ENCODE measurements at regions not wholly inside any gene's neighbourhood (a gene's known extent, or its start where the extent isn't known, plus 50 kb on each side); places are given as distances from the start of the nearest gene placed in this dataset.

DNA sequence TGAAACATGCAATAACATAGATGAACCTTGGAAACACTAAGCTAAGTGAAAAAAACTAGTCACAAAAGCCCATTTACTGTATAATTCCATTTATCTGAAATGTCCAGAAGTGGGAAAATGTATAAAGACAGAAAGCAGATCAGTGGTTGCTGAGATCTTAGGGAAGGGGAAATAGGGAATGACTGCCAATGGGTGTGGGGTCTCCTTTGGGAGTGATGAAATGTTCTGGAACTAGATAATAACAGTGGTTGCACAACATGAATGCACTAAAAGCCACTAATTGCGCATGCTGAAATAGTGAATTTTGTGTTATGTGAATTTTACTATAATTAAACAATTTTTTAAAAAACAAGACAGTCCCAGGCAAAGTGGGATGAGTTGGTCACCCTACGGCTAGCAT, 472.8 kb downstream of the CCDC171 start:
- H3K27ac Mint-ChIP-seq: no peak overlapping the region
- H3K4me3 Mint-ChIP-seq (ENCODE audit: low read depth): no peak overlapping the region
- H3K4me1 Mint-ChIP-seq (ENCODE audit: low read depth): peaks cover 1% of the 10 kb centered on the region
- no peaks in the 10 kb centered on the region for H3K9me3 Mint-ChIP-seq (ENCODE audit: low read depth)
- no peak for DNase-seq (ENCODE audit: low spot score, unreplicated experiment)
- TF ChIP-seq, protein P1, sequence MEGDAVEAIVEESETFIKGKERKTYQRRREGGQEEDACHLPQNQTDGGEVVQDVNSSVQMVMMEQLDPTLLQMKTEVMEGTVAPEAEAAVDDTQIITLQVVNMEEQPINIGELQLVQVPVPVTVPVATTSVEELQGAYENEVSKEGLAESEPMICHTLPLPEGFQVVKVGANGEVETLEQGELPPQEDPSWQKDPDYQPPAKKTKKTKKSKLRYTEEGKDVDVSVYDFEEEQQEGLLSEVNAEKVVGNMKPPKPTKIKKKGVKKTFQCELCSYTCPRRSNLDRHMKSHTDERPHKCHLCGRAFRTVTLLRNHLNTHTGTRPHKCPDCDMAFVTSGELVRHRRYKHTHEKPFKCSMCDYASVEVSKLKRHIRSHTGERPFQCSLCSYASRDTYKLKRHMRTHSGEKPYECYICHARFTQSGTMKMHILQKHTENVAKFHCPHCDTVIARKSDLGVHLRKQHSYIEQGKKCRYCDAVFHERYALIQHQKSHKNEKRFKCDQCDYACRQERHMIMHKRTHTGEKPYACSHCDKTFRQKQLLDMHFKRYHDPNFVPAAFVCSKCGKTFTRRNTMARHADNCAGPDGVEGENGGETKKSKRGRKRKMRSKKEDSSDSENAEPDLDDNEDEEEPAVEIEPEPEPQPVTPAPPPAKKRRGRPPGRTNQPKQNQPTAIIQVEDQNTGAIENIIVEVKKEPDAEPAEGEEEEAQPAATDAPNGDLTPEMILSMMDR (IDR thresholded peaks at IDR 0.05; ENCODE audit: unreplicated experiment): no peak
- no peaks in the 10 kb centered on the region for H3K36me3 Mint-ChIP-seq (ENCODE audit: insufficient read depth)
- H3K27me3 Mint-ChIP-seq: no peaks in the 10 kb centered on the region

DNA sequence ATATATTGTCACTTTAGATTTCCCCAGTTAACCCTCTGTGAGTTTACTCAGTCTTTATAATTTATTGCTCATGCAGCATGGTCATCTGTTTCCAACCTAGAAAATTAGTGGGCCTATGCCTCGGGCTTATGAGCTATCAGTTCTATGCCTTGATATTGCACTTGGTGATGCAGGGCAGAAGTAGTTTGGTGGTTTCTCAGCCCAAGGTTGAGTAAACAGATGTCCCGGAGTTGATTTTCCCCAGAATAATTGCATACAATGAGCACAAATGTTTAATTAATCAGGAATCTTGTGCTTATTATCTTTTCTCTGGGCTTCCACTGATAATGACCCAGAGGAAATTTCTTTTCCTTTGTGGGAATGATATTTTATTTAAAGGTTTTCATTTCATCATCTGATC, 474.0 kb downstream of the CCDC171 start:
- Mint-ChIP-seq H3K27me3 (no peaks in the 10 kb centered on the region), H3K36me3 (ENCODE audit: insufficient read depth) (no peaks in the 10 kb centered on the region), H3K4me1 (ENCODE audit: low read depth) (peaks cover 1% of the 10 kb centered on the region), H3K9me3 (ENCODE audit: low read depth) (no peaks in the 10 kb centered on the region), H3K4me3 (ENCODE audit: low read depth) (no peak overlapping the region), H3K27ac (no peak overlapping the region)
- TF ChIP-seq, protein P1 (IDR thresholded peaks at IDR 0.05; ENCODE audit: unreplicated experiment): no peak
- no peak for DNase-seq (ENCODE audit: low spot score, unreplicated experiment)

DNA sequence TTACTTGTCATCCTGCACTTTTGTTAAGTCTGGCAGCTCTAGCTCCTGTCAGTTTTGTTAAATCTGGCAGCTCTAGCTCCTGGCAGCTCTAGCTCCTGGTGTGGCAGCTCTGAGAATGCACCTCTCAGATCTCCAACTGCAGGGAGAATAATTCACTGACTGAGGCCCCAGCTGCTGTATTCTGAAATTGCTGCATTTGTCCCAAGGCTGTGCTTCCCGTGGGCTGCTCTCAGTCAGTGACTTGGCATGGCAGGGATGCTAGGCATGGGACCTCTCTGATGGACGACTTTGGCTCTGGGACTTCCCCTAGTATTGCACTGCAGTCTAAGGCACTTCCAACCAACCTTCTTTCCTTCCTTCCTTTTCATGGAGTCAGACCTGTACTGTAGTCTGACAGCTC, 475.7 kb downstream of the CCDC171 start:
- TF ChIP-seq, protein P1 (IDR thresholded peaks at IDR 0.05; ENCODE audit: unreplicated experiment): no peak
- no peak for DNase-seq (ENCODE audit: low spot score, unreplicated experiment)
- no peaks in the 10 kb centered on the region for H3K9me3 Mint-ChIP-seq (ENCODE audit: low read depth)
- H3K4me3 Mint-ChIP-seq (ENCODE audit: low read depth): no peak overlapping the region
- H3K27me3 Mint-ChIP-seq: no peaks in the 10 kb centered on the region
- H3K4me1 Mint-ChIP-seq (ENCODE audit: low read depth): peaks cover 1% of the 10 kb centered on the region
- H3K27ac Mint-ChIP-seq: no peak overlapping the region
- no peaks in the 10 kb centered on the region for H3K36me3 Mint-ChIP-seq (ENCODE audit: insufficient read depth)

DNA sequence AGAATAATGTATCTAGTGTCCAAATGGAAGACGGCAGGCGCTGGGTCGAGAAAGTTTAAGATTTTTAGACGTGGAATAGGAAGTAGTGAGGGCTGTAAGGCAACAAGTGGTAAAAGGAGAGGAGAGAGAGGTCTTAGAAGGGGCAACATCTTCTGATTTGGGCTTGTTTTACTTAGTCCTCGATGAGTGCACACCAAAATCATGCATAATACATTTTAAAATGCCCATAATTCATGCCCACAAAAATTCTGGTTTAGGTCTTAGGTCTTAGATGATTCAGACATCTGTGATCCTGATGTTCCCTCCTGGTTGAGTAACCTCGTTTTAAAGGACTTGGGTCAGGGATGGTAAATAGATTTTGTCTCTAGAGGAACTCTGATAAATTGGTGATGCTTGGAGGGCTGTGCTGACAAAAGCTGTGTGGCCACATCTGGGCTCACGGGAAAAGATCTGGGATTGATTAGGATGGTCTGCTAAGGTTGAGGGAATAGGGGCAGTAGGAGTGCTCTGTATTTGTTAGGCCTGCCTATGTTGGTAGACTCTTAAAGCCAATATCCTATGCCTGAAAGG, 476.3 kb downstream of the CCDC171 start:
- Mint-ChIP-seq H3K4me3 (ENCODE audit: low read depth) (no peak overlapping the region), H3K27me3 (no peaks in the 10 kb centered on the region), H3K9me3 (ENCODE audit: low read depth) (no peaks in the 10 kb centered on the region), H3K4me1 (ENCODE audit: low read depth) (peaks cover 3% of the 10 kb centered on the region), H3K36me3 (ENCODE audit: insufficient read depth) (no peaks in the 10 kb centered on the region), H3K27ac (no peak overlapping the region)
- TF ChIP-seq, protein P1 (IDR thresholded peaks at IDR 0.05; ENCODE audit: unreplicated experiment): no peak
- no peak for DNase-seq (ENCODE audit: low spot score, unreplicated experiment)

DNA sequence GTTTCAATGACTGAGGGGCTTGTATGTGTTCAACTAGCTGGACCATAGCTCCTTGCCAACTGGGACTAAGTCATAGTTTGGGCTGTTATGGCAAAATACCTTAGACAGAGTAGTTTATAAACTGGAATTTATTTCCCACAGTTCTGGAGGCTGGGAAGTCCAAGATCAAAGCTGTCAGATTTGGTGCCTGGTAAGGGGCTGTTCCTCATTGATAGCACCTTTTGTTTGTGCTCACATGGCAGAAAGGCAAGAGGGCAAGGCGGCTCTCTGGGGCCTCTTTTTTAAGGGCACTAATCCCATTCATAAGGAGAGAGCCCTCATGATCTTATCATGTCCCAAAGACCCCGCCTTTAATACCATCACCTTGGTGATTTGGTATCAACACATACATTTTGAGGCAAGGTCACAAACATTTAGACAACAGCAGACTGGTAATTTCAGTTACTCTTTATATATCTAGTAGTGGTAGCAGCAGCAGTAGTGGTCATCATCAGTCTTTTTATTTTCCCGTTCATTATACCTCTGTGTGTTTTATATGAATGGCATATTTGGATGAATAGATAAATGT, 477.0 kb downstream of the CCDC171 start:
- Mint-ChIP-seq H3K4me3 (ENCODE audit: low read depth) (no peak overlapping the region), H3K27ac (no peak overlapping the region), H3K27me3 (no peaks in the 10 kb centered on the region), H3K4me1 (ENCODE audit: low read depth) (peaks cover 4% of the 10 kb centered on the region), H3K36me3 (ENCODE audit: insufficient read depth) (no peaks in the 10 kb centered on the region), H3K9me3 (ENCODE audit: low read depth) (no peaks in the 10 kb centered on the region)
- DNase-seq (ENCODE audit: low spot score, unreplicated experiment): no peak
- TF ChIP-seq, protein P1 (IDR thresholded peaks at IDR 0.05; ENCODE audit: unreplicated experiment): no peak
